GM12874 (cell line): ENCODE measurements at regions not wholly inside any gene's neighbourhood (a gene's known extent, or its start where the extent isn't known, plus 50 kb on each side); places are given as distances from the start of the nearest gene placed in this dataset.

Source experiments
- TF ChIP-seq, protein P1 (sequence below): IDR thresholded peaks from 2 replicates; pipeline ENCODE4 v1.5.1; 2011; ENCODE audit warnings: low read depth, mild to moderate bottlenecking, control low read depth, low read length, moderate library complexity; ENCODE audit not compliant: insufficient read depth

GRCh38 chr2:43074592-43075053 is 151.8 kb downstream of the ZFP36L2 start:
- TF ChIP-seq, protein P1, sequence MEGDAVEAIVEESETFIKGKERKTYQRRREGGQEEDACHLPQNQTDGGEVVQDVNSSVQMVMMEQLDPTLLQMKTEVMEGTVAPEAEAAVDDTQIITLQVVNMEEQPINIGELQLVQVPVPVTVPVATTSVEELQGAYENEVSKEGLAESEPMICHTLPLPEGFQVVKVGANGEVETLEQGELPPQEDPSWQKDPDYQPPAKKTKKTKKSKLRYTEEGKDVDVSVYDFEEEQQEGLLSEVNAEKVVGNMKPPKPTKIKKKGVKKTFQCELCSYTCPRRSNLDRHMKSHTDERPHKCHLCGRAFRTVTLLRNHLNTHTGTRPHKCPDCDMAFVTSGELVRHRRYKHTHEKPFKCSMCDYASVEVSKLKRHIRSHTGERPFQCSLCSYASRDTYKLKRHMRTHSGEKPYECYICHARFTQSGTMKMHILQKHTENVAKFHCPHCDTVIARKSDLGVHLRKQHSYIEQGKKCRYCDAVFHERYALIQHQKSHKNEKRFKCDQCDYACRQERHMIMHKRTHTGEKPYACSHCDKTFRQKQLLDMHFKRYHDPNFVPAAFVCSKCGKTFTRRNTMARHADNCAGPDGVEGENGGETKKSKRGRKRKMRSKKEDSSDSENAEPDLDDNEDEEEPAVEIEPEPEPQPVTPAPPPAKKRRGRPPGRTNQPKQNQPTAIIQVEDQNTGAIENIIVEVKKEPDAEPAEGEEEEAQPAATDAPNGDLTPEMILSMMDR = no peak

GRCh38 chr2:43074052-43074451 is 152.4 kb downstream of the ZFP36L2 start:
- TF ChIP-seq, protein P1 = no peak

DNA sequence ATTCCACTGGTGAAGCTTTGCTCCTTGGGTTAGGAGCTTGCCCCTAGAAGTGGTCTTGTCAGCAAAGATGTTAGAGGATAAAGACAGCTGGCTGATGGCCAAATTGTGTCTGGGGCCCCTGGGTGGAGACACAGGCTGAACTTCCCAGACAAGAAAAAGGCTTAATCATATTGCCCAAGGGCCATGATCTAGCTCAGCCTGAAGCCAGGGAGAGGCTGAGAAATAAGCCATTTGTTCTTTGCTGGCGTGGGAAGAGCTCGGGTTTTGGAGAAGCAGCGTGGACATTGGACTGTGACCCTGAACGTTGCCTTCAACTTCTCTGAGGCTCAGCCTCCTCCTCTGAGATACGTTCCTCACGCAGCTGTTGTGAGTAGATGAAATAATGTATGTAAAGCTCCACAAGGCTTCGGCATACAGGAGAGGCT is 153.0 kb downstream of the ZFP36L2 start:
- TF ChIP-seq, protein P1 = no peak

DNA sequence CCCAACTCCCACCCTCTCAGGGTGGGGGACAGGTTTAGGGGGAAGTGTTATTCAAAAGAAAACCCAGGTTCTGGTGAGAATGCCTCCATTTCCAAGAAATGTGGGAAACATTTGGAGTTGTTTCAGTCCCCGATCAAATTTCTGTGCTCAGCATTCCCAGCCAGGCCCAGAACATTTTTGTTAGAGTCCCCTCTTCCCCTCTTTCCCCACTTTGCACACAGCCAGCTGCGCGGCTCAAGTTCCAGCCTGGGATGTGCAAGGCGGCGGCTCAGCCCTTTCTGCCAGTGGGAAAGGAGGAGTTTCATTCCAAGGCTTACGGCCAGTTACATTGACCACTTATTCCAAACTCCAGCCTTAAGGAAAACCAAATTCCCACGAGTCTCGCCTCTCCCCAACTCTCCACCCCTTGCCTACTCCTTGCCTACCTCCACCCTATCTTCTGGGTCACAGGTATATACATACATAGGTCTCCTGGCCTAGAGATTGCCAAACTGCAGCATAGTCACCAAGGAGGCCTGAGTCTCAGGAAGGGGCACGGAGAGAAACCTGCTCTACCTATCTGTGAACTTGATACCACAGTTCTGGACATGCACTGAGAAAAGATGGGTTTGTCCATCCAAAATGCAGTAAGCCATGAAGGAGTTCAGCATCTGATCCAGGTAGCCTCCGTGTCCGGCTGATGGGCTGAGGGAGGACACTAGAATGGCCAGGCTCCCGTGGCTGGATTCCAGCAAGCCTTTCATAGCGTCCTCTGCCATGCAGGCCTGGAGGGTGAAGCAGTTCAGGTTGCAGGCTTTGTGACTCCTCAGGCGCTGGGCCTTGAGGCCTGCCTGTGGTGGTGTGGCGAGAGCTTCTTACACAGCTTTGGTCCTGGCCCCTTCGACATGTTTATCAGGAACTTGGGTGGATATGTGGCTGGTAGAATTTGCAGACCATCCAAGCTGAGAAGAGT is 154.5 kb downstream of the ZFP36L2 start:
- TF ChIP-seq, protein P1 = no peak

- TF ChIP-seq, protein P1 = no peak
These were observed 155.5 kb downstream of the ZFP36L2 start for GRCh38 chr2:43070676-43071502.

DNA sequence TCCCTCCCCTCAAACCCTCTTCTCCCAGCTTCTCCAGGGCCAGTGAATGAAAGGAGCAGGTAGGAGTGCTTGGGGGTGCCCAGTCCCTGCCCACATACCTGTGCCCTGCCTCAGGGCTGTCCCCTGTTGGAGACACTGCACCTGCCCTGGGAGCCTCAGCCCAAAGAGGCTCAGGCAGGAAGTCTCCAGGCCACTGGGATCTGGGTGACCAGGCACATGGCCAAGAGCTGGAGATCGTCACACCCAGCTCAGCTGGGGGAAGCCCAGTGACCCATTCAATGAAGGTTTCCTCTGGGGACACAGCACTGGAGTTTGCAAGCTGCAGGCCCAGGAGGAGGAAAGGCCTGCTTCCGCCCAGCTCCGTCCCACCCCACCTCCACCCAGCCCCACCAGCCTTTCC is 156.4 kb downstream of the ZFP36L2 start:
- TF ChIP-seq, protein P1 = no peak
